ENCODE measurements at regions not wholly inside any gene's neighbourhood (a gene's known extent, or its start where the extent isn't known, plus 50 kb on each side); places are given as distances from the start of the nearest gene placed in this dataset.

DNA sequence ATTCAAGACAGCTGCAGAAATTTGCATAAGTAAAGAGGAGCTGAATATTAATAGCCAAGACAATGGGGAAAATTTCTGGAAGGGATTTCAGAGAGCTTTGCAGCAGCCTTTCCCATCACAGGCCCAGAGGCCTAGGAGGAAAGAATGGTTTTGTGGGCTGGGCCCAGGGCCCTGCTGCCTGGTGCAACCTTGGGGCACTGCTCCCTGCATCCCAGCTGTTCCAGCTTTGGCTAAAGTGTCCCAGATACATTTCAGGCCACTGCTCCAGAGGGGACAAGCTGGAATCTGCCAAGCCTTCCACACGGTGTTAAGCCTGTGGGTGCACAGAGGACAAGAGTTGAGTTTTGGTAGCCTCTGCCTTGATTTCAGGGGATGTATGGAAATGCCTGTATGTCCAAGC, 185.6 kb upstream of the SFRP2 start:
- no peak for DNase-seq

DNA sequence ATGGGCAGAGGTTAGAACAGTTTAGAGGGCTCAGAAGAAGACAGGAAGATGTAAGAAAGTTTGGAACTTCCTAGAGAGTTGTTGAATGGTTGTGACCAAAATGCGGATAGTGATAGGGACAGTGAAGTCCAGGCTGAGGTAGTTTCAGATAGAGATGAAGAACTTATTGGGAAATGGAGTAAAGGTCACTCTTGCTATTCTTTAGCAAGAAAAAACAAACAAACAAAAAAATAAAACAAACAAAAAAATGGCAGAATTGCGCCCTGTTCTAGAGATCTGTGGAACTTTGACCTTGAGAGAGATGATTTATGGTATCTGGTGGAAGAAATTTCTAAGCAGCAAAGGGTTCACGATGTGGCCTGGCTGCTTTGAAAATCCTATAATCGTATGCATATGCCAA, 185.1 kb upstream of the SFRP2 start:
- DNase-seq = no peak

- DNase-seq = no peak
Observed at GRCh38 chr4:153971899-153972298, 183.0 kb upstream of the SFRP2 start.

GRCh38 chr4:153970169-153970568, 181.3 kb upstream of the SFRP2 start:
- no peak for DNase-seq

DNA sequence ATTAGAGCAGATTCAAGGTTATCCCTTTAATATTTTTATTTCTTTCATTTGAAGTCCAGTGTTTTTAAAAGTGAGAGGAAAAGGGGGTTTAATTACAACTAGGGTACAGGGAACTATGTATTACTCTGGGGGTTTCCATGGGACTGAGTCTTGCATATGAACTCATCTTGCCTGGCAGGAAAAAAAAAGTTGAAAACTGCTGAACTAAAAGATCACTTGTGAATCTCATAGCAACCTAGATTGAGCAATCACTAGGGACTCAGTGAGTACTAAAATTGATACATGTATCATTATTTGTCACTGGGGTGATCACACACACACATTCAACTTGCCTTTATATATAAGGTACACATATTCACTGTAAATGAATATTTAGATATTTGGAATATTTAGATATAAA, 180.7 kb upstream of the SFRP2 start:
- no peak for DNase-seq

- no peak for DNase-seq
Observed at GRCh38 chr4:153966641-153967040, 177.8 kb upstream of the SFRP2 start.

- DNase-seq = no peak
Observed at GRCh38 chr4:153963216-153963615, 174.3 kb upstream of the SFRP2 start.

DNA sequence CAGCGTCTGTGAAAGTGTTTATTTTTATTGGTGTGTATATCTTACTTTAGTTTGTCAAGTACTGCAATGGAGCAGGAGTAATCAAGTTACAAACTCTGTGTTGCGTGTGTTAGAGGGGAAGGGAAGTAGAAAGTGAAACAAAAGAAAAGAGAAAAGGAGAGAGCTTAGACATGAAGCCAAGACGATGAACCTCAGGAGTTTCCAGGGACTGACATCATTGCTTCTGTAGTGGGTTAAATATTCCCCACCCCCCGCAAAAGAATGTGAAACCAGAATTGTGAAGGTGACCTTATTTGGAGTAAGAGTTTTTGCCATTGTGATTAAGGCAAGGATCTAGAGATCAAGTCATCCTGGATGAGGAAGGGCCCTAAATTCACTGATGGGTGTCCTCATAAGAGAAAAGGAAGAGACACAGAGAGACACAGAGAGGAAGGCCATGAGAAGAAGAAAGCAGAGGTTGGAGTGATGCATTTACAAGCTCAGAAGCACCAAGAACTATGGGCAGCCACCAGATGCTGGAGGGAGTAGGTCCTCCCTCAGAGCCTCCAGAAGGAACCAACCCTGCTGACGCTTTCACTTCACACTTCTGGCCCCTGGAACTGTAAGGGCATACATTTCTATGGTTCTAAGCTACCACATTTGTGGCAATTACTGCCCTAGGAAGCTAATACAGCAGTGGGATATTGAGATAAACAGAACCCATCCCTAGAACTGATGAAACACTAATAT, 173.6 kb upstream of the SFRP2 start:
- no peak for DNase-seq

DNA sequence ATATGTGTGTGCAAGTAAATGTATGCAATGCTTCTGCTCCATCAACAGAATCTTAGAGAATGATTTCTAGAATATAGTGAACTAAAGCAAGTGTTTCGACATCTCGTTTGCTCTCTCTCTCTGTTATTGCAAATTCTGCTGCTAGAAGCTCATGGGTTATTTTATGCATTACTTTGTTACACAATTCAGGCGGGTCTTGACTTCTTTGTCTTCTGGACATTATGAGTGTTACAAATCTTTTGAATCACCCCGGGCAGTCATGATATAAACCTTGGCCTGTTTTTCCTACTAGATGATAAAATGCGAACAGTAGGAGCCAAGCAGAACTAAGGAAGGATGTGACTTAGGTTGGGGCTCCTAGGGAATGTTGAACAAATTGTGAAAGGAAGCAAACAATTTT, 166.4 kb upstream of the SFRP2 start:
- DNase-seq = no peak

DNA sequence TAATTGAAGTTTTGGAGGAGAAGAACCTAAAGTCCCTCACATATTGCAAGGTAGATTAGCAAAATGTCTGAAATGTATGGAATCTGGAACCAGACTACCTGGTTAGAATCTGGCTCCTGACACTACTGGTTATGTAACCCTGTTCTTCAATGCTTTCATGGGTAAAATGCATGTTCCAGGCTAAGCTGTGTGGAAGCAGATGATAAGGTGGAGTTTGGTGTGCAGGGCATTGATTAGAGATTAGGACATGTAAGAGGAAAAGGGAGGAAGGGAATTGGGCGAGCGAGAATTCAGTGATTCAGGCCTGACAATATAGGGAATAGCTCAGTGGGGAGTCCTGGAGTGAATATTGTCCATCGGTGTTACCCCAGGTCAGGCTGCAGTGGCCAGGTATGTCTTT, 165.8 kb upstream of the SFRP2 start:
- DNase-seq = no peak

DNA sequence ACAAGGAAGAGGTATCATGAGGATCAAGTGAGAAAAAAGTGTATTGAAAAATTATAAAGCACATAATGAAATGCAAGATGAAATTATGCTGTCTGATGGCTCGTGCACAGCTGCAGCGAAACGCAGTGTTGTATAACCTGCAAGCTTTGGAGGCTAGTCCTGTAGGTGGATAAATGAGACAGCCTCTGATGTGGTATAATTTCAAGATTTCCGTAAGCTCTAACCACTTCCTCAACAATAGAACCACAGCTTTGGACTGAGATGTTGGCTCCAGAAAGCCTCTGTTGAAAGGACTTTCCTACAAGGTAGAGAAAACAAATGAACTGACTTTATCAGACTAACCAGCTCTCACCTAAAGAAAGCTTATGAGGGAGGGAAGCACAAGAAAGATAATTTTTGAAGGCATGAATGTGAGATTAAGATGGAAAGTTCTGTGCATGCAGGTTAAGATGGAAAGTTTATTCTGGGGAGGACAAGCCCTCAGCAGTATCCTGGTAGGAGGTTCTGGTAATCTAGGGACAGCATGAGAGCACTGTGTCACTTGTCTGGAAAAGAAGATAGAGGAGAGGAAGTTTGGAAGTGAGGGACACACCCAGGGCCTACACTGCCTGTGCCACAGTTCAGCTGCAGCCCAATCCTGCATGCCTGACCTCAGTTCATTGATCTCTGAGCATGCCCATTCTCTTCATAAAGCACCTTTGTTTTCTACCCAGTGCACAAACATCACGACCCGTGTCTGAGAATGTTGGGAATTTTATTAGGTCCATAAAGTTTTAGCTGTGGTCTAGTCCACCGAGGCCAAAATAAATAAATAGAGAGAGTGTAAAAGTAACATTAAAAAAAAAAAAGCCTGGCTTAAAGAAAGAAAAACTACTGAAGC, 161.5 kb upstream of the SFRP2 start:
- DNase-seq = no peak

- no peak for DNase-seq
Observed at GRCh38 chr4:153948041-153948440, 159.2 kb upstream of the SFRP2 start.

GRCh38 chr4:153947124-153947523, 158.2 kb upstream of the SFRP2 start:
- DNase-seq = no peak

DNA sequence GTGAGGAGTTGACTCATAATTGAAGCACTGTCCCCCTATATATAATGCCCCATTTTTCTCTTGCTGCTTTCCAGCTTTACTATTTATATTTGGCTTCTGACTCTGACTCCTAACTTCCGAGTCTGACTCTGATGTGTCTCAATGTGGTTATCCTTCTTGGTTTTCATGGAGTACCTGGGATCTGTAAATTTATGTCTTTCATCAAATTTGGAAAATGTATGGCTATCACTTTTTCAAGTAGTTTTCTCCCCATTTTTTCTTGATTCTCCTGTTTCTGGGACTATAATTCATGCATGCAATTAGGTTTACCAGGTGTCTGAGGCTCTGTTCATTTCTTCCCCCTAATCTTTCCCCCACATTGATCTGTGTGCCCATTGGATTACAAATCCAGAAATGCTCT, 156.8 kb upstream of the SFRP2 start:
- DNase-seq = no peak

- DNase-seq = no peak
Observed at GRCh38 chr4:153943738-153944415, 155.0 kb upstream of the SFRP2 start.

- DNase-seq = no peak
Observed at GRCh38 chr4:153940916-153941315, 152.0 kb upstream of the SFRP2 start.

GRCh38 chr4:153939570-153939969, 150.7 kb upstream of the SFRP2 start:
- DNase-seq = no peak

- DNase-seq = no peak
Observed at GRCh38 chr4:153938994-153939393, 150.1 kb upstream of the SFRP2 start.

DNA sequence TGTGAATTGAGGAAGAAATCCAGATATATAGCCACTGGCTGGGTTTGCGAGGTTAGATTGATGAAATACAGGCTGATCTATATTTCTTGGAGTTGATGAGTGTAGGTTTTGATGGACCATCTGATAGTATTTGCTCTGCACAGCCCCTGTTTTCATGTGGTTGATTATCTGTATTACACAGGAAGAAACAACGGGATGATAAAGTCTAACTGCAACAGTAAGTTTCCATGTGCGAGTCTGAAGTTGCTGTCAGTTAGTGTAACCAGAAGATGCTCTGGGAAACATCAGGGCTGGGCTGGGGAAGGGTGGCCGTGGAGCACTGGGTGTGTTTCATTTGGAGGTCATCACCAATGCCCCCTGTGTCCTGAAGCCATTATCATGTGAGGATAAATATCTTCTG, 148.4 kb upstream of the SFRP2 start:
- no peak for DNase-seq

GRCh38 chr4:153936121-153936520, 147.2 kb upstream of the SFRP2 start:
- DNase-seq = no peak

GRCh38 chr4:153934688-153935017, 145.8 kb upstream of the SFRP2 start:
- DNase-seq = no peak

DNA sequence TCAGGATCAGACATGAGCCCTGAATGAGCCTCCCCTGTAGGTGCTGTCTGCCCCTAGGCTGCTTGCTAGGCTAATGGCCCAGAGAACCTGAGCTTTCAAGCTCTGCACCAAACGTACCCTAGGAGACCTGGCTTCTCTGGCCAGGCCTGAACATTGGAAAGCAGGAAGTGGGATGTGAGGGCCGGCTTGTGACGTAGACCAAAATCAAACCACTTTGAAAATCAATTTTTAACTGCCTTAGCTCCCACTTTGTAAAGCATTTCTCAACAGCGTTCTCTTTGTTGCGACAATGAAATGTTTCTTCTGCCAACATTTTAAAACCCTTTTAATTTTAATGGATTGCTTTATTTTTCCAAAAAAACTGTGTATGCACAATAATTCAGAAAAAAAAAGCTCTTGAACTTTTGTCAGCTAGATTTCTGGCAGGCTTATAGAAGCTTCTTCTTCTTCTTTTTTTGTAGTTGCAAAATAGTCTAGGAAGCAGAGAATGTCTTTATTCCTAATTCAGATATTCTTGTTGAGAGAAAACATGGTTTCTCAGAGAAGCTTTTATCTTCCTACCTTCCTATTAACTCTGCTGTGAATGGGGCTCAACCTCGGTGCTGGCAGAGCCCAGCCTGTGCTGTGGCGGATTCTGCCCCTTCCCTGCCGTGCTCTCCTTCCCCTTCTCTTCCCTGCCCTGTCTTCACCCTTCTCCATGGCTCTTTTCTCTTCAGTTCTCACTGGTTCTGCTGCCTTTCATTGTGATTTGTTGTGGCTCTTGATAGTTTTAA, 145.2 kb upstream of the SFRP2 start:
- DNase-seq = no peak

GRCh38 chr4:153931804-153932203, 142.9 kb upstream of the SFRP2 start:
- DNase-seq = no peak

Data from EL (cell line).